Sigmoid colon (tissue), 4 donors: ENCODE measurements at regions not wholly inside any gene's neighbourhood (a gene's known extent, or its start where the extent isn't known, plus 50 kb on each side); places are given as distances from the start of the nearest gene placed in this dataset.

Experiments
- CTCF ChIP-seq, 4 experiments: fragments of 450-650 bp in 3 of 4; fragments of 200-600 bp in 1 of 4; IDR thresholded peaks; one replicate each; pipeline ENCODE4 v1.5.1; 2016 to 2019; ENCODE audit warnings: antibody characterized with exemption in 4 of 4, mild to moderate bottlenecking in 3 of 4, moderate library complexity in 2 of 4
- POLR2A ChIP-seq, 2 donors: fragments of 450-650 bp; IDR thresholded peaks; one replicate each; pipeline ENCODE4 v1.6.1; 2016; ENCODE audit warnings: antibody characterized with exemption in 2 of 2, mild to moderate bottlenecking in 2 of 2, moderate library complexity in 2 of 2
- POLR2AphosphoS5 ChIP-seq, 4 donors: sonication (generic); formaldehyde crosslinking; IDR thresholded peaks; one replicate each; pipeline ENCODE4 v1.6.1; 2017; ENCODE audit warnings: antibody characterized with exemption in 4 of 4

- no peak for TF ChIP-seq CTCF (IDR thresholded peaks at IDR 0.05)
- TF ChIP-seq POLR2A (IDR thresholded peaks at IDR 0.05) = no peak
- TF ChIP-seq POLR2AphosphoS5 (IDR thresholded peaks at IDR 0.05) = no peak
Measured at GRCh38 chr3:79820089-79820488, 52.3 kb upstream of the ROBO1 start.
